Adrenal gland (tissue), 5 donors: ENCODE measurements at regions not wholly inside any gene's neighbourhood (a gene's known extent, or its start where the extent isn't known, plus 50 kb on each side); places are given as distances from the start of the nearest gene placed in this dataset.

Experiments used
- CTCF ChIP-seq, 6 experiments: fragments of 450-650 bp in 4 of 6; fragments of 200-600 bp in 2 of 6; sonication (generic) in 1 of 6; IDR thresholded peaks; 1 replicate in 5 of 6; 2 replicates in 1 of 6; pipeline versions ENCODE4 v1.5.1 to v1.8.0; 2016 to 2021; ENCODE audit warnings: antibody characterized with exemption in 6 of 6, mild to moderate bottlenecking in 2 of 6, moderate library complexity in 1 of 6
- POLR2A ChIP-seq, 2 donors: fragments of 450-650 bp; IDR thresholded peaks; one replicate each; pipeline ENCODE4 v1.6.1; 2017; ENCODE audit warnings: antibody characterized with exemption in 2 of 2, mild to moderate bottlenecking in 2 of 2, moderate library complexity in 1 of 2
- donor health status: DM: no; HTN: no; CAD: no.

GRCh38 chr14:40213701-40214100 is 781.5 kb upstream of the FBXO33 start:
- TF ChIP-seq CTCF (IDR thresholded peaks at IDR 0.05) (no peak), POLR2A (IDR thresholded peaks at IDR 0.05) (no peak)
